DMS53 treated with DMSO at 0.1 percent for 48 hours (cell line): ENCODE measurements at regions not wholly inside any gene's neighbourhood (a gene's known extent, or its start where the extent isn't known, plus 50 kb on each side); places are given as distances from the start of the nearest gene placed in this dataset.

Source experiments
- DNase-seq: peaks from one replicate; lab custom pipeline; 2025; ENCODE audit not compliant: unreplicated experiment; lab: John Stamatoyannopoulos, UW

DNA sequence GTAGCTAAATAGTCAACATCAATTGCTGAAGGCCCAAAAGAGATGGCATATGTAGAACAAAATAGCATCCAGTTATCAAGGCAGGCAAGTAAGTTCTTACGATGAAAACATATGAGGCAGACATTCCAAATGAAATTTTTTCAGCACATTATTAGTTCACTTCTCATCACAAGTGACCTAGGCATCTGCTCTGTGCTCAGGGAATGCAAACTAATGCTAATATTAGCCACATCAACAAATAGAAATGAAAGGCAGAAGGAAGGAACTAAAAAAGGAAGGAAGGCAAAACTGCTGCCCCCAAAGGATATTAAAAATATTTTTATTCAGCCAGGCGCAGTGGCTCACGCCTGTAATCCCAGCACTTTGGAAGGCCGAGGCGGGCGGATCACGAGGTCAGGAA, 51.2 kb upstream of the ROCK1 start:
- no peak for DNase-seq

DNA sequence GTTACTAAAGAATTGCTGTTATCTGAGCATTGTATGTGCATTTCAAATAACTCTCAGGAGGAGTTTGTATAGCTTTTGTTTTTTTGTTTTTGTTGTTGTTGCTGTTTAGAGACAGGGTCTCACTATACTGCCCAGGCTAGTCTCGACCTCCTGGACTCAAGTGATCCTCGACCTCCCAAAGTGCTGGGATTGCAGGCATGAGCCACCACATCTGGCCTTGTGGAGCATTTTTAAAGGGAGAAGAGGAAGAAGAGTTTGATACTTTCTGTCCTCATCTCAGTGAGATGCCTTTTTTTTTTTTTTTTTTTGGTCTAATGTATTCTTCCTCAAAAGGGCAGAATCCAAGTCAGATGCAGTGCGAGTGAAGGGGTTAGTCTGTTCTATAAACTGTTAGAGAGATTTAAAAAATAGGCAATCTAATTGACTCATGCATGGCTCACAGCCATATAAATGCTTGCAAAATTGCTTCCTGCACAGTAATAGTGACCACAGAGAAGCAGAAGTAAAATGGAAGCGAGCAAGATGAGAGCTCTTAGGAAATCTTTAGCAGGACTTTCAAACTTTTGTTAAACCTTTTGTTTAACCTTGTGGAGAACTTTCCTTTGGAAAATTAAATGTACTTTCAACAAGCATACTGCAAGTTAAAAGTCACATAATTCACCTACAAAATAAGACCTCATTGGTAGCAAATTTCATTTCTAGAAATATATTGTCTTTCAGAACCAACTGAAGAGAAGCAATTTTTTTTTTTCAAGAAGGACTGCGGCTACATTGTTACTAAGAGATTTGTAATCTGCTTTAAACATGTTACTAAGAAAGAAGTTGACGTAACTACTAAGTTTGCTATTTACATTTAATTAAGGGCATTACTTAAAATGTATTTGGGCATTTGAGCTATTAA, 52.3 kb upstream of the ROCK1 start:
- no peak for DNase-seq

DNA sequence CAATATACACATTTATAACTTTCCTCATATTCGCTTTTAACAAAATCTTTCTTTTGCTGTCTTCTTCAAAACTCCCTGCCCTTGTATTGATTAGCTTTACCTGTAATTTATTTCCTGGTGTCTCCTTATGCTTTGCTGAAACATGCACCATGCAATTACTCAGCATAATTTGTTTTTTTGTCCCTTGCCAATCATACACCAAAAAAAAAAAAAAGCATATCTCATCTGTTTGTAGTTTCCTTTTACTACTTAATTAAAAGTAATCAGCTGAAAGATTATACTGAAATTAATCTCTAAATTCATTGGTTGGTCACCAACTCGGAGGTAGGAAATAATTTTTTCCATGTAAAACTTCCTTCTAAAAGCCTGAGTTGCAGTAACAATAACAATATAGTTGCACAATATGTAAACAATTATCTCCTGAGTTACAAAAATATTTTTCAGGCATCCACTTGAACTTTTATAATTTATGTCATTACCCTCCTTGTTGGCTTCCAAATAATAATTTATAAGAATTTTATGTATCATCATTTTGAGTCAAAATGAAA, 53.0 kb upstream of the ROCK1 start:
- DNase-seq, result no peak

DNA sequence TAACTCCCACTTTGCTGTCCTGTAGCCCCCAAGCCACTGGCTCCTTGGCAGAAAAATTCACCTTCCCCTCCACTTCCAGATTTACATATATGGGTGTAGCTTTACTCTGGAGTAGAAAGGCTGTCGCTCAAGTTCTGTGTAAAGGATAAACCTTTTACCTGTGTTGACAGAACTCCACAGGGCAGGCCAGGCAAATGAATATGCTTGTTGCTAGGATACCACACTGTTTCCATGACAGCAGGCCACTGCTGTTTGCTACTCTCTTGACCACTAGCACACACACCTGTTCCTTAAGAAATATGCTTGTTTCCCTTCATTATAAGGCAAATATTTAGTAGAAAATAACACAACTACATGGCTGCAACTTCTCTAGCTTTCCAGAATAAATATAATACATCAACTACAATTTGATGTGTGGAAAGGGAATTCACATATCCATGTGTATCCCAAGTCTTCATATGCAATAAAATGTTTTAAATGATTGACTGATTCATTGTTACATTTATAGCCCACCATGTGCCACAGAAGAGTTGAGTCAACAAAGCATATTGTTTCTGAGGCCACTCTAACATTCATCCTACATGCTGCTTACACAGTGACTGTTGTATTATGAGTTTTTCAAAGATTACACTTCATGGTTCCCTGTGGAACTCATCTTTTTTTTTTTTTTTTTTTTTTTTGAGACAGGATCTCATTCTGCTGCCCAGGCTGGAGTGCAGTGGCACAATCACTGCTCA, 56.2 kb upstream of the ROCK1 start:
- DNase-seq, result peak; percentile 88

DNA sequence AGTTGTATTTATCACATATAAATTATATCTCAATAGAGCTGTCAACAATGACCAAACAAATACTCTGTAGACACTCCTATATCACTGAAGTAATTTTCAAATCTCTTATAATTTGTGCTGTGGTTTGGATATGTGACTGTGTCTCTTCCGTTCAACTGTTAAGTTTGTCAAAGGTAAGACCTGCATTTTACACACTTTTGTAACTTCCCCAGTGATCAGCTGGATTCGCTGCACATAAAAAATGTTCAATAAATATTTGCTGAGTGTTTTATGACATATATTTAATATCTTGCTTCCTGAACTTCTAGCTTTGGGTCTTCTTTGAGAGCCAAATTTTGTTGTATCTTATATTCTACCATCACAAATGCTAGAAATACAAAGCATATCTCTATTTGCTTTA, 57.3 kb upstream of the ROCK1 start:
- DNase-seq, result no peak

DNA sequence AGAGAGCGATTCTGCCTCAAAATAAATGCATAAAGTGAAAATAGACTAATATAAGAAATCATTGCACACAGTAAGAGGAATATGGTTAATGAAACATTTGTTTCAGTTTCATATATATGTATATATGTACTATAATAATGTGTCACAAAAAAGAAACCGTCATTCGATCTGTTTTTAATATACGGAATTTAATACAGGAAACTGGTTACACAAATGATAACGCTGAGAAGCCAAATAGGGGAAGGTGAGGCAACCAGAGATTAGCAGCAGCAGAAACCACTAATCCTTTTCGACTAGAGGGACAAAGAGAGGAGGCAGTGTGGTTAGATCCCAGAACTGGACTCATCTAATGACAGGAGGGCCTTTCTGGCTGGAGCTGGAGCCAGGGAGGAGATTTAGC, 64.2 kb upstream of the GREB1L start:
- no peak for DNase-seq

DNA sequence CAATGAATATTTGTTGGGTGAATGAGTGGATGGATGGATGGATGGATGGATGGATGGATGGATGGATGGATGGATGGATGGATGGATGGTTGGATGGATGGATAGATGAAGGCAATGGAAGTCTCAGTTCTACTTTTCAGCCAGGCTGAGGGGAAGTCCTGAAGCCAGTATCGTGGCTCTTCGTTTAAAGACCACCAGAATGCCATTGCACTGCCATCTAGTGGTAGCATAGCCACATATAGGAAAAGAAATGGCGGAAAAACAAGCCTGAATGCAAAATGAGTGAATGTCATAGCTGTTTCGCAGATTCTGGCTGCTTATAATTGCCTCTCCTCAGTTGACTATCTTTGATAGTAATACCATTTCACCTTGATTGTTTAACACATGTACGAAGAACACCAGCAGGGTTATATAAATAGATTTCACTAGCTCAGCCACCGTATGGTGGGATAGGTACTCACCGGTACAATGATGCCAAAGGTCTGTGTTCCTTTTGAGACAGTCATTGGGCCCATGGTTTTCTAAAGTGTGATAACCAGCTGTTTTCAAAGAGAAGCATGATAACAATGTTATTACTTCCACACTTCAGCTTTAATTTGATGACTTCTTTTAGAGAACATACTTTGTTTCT, 62.3 kb upstream of the GREB1L start:
- peak; percentile 42 for DNase-seq

DNA sequence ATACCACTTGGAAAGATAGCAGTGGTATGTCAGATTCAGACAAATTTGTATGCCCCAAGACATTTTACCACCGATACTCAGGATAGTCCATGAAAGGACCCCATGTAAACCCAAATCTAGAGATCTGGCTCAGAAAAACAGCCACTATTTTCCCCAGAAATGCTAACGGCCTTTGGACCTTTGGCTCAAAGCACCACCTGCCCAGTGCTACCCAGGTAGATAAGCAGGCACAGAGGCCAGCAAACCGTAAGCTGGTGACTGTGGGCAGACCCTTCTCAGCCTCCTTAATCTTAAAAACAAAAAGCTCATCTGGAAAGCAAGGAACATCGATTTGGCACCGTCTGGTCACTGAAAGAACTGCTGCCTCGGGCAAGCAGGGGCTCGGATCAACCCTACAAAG, 61.4 kb upstream of the GREB1L start:
- DNase-seq, result no peak

DNA sequence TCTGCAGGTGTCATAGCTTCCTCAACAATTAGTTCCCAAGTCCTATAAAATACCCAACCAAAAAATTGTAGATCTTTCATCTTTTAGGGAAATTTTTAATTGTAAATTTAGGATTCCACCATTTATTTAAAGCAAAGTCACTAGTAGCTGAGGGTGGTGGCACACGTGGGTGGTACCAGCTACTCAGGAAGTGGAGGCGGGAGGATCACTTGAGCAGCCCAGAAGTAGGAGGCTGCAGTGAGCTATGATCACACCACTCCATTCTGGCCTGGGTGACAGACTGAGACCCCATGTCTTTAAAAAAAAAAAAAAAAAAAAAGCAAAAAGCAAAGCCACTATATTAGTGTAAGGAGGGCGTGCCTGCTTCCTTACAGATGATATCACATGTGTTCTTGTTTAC, 60.3 kb upstream of the GREB1L start:
- no peak for DNase-seq

DNA sequence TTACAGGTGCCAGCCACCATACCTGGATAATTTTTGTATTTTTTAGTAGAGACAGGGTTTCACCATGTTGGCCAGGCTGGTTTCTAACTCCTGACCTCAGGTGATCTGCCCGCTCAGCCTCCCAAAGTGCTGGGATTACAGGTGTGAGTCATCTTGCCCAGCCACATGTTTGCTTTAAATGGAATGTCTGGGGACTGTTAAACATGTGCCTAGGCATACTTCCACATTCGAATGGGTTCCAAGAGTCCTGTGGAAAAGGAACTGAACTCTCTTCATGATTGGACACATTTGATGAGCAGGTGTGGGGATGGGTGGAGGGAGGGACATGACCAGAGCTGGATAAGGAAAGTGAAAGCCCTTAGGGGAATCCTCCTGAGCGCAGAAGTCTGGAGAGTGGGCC, 58.4 kb upstream of the GREB1L start:
- DNase-seq, result no peak

DNA sequence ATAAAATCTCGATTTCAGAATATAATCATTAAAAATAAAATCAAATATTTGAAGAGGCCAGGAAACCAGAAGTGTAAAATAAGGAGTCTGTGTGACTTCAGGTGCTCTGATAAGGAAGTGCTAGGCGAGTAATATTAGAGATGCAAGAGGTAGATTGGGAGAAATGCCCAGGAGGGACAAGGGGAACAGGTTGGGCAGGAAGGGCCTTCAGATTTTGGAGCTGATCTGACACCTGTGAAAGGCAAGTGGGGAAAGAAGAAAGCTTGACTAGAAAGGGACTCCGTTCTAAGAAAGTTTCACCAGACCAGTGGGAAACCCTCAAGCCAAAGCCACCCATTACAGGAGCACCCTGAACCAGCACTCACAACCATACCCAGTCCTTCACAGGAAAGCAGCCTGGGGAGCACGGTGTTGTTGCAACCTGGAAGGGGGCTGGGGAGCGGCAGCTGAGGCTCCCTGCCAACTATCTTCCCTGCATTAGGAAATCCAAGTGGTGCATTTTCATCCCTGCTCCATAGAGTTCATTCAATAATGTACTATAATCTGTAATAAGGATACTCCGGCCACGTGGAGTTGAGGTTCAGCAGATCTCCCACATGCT, 57.5 kb upstream of the GREB1L start:
- DNase-seq, result no peak

DNA sequence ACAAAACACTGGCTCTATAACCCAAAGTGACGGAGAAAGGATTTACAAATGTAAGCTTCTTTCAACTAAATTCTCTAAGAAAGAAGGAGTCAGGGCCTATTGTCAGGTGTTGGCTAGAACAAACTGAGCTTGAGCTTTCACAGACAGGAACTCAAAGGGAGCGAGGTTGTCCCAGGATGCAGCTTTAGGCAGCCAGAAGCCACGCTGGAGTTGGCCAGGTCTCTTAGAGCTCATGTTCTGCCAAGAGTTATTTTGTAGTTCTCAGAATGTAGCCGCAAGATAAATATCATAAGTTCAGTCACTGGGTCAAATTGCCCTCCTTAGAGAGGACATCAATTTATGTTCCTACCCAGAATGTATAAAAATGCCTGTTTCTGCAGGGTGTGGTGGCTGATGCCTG, 54.1 kb upstream of the GREB1L start:
- DNase-seq, result no peak

DNA sequence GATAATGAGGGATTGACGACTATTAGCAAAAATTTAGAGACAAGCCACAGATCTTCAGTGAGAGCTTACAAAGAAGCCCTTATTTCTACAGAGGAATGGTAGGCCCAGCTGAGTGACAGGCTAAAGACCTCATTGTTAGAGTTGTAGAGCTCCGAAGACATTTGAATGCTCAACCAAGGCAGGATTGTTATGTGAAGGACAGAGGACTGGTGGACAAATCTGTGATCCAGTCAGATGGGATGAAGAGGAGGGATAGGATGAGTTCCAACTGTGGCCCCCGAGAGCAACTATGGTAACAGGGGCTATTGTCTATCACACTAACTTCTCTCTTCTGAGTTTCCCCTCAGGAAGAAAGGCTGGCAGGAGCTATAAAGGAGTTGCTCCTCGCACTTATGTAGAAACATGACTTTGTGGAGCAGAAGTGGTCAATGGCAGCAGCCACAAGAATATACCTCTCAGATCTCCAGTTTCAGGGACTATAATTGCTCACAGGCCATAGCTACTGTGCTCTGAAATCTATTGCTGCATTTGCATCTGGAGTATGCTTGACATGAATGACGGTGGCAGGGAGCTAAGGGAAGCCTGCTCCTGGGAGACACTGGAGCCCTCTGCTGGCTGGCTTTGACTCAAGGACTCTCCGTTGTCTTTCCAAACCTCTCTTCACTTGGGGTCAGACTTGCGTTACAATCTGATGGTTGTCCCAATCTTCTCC, 50.3 kb upstream of the GREB1L start:
- DNase-seq, result peak; percentile 49
